H7 (cell line): ENCODE measurements at regions not wholly inside any gene's neighbourhood (a gene's known extent, or its start where the extent isn't known, plus 50 kb on each side); places are given as distances from the start of the nearest gene placed in this dataset.
"Not testable (repeated sequence)": the region's sequence is repeated elsewhere in the genome, so short reads cannot be mapped to it uniquely, and the experiment has no call there.

Source experiments
- DNase-seq: peaks from one replicate; pipeline ENCODE4 v3.0.0; 2012
- H3K27me3 ChIP-seq: 2 replicates; pipeline ENCODE4 v1.6.0; 2011; ENCODE audit warnings: mild to moderate bottlenecking, low read length; ENCODE audit not compliant: control insufficient read depth, insufficient read depth
- H3K36me3 ChIP-seq: replicated peaks from 2 replicates; pipeline ENCODE4 v1.5.1; 2011; ENCODE audit warnings: low read length; ENCODE audit not compliant: control insufficient read depth, insufficient read depth
- H3K4me3 ChIP-seq: 2 replicates; pipeline ENCODE4 v1.5.1; 2011; ENCODE audit warnings: low read depth, mild to moderate bottlenecking, control low read depth, low read length, moderate library complexity; ENCODE audit not compliant: insufficient read depth

- H3K36me3 ChIP-seq: no peaks in the 10 kb centered on the region
- H3K27me3 ChIP-seq: no peaks in the 10 kb centered on the region
- DNase-seq: no peak
- no peak overlapping the region for H3K4me3 ChIP-seq
Measured at GRCh38 chr12:112710414-112710813, 81.1 kb upstream of the RPH3A start.

- no peak overlapping the region for H3K4me3 ChIP-seq
- DNase-seq: no peak
Measured at GRCh38 chr12:112711026-112711425, 80.5 kb upstream of the RPH3A start.

GRCh38 chr12:112711507-112711906 lies 80.0 kb upstream of the RPH3A start:
- DNase-seq: peak; percentile 37
- no peaks in the 10 kb centered on the region for H3K36me3 ChIP-seq
- H3K27me3 ChIP-seq: no peaks in the 10 kb centered on the region
- no peak overlapping the region for H3K4me3 ChIP-seq

More at GRCh38 chr12:112711026-112711425, 80.5 kb upstream of the RPH3A start:
- Histone ChIP-seq H3K36me3 (no peaks in the 10 kb centered on the region), H3K27me3 (no peaks in the 10 kb centered on the region)

GRCh38 chr12:112712751-112713150 lies 78.8 kb upstream of the RPH3A start:
- H3K27me3 ChIP-seq, H3K4me3 ChIP-seq, H3K36me3 ChIP-seq, DNase-seq: not testable (repeated sequence)

- Histone ChIP-seq H3K4me3 (no peak overlapping the region), H3K36me3 (no peaks in the 10 kb centered on the region), H3K27me3 (no peaks in the 10 kb centered on the region)
- no peak for DNase-seq
Measured at GRCh38 chr12:112713471-112713870, 78.1 kb upstream of the RPH3A start.

GRCh38 chr12:112714166-112714710 lies 77.3 kb upstream of the RPH3A start:
- H3K27me3 ChIP-seq: no peaks in the 10 kb centered on the region
- no peak overlapping the region for H3K4me3 ChIP-seq
- H3K36me3 ChIP-seq: no peaks in the 10 kb centered on the region
- DNase-seq: no peak

- no peaks in the 10 kb centered on the region for H3K36me3 ChIP-seq
- DNase-seq: peak; percentile 68
- H3K4me3 ChIP-seq: no peak overlapping the region
- H3K27me3 ChIP-seq: no peaks in the 10 kb centered on the region
Measured at GRCh38 chr12:112716099-112717093, 75.2 kb upstream of the RPH3A start.

- no peaks in the 10 kb centered on the region for H3K27me3 ChIP-seq
- no peak overlapping the region for H3K4me3 ChIP-seq
- no peak for DNase-seq
- H3K36me3 ChIP-seq: no peaks in the 10 kb centered on the region
Measured at GRCh38 chr12:112728864-112729263, 62.7 kb upstream of the RPH3A start.

- Histone ChIP-seq H3K27me3 (no peaks in the 10 kb centered on the region), H3K4me3 (no peak overlapping the region), H3K36me3 (no peaks in the 10 kb centered on the region)
- no peak for DNase-seq
Measured at GRCh38 chr12:112734859-112735695, 56.5 kb upstream of the RPH3A start.

GRCh38 chr12:112738531-112738930 lies 53.0 kb upstream of the RPH3A start:
- Histone ChIP-seq H3K36me3 (no peaks in the 10 kb centered on the region), H3K4me3 (no peak overlapping the region), H3K27me3 (no peaks in the 10 kb centered on the region)
- no peak for DNase-seq

GRCh38 chr12:112740387-112740934 lies 51.1 kb upstream of the RPH3A start:
- Histone ChIP-seq H3K4me3 (no peak overlapping the region), H3K27me3 (no peaks in the 10 kb centered on the region), H3K36me3 (no peaks in the 10 kb centered on the region)
- no peak for DNase-seq

- Histone ChIP-seq H3K27me3 (no peaks in the 10 kb centered on the region), H3K36me3 (no peaks in the 10 kb centered on the region), H3K4me3 (no peak overlapping the region)
- DNase-seq: no peak
Measured at GRCh38 chr12:112741106-112741505, 50.4 kb upstream of the RPH3A start.
